ENCODE measurements at regions not wholly inside any gene's neighbourhood (a gene's known extent, or its start where the extent isn't known, plus 50 kb on each side); places are given as distances from the start of the nearest gene placed in this dataset.

DNA sequence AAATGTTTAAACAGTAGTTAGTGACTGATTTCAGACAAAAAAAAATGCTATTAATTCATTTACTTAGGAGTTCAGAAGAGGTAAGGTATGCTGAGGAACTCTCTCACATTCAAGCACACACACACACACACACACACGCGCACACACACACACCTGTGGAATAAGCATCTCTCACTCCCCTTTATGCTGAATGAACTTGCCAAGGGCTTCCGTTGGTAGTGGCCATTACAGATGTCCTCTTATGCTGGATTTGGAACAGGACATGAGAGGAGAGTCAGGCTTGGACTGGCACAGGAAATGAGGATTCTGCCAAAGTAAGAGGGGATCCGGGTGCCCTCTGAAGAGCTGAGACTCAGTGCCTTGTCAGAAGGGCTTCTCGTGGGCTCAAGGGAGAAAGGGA, 463.4 kb upstream of the MIR17HG start:
- TF ChIP-seq, protein P1, sequence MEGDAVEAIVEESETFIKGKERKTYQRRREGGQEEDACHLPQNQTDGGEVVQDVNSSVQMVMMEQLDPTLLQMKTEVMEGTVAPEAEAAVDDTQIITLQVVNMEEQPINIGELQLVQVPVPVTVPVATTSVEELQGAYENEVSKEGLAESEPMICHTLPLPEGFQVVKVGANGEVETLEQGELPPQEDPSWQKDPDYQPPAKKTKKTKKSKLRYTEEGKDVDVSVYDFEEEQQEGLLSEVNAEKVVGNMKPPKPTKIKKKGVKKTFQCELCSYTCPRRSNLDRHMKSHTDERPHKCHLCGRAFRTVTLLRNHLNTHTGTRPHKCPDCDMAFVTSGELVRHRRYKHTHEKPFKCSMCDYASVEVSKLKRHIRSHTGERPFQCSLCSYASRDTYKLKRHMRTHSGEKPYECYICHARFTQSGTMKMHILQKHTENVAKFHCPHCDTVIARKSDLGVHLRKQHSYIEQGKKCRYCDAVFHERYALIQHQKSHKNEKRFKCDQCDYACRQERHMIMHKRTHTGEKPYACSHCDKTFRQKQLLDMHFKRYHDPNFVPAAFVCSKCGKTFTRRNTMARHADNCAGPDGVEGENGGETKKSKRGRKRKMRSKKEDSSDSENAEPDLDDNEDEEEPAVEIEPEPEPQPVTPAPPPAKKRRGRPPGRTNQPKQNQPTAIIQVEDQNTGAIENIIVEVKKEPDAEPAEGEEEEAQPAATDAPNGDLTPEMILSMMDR (IDR thresholded peaks at IDR 0.05): no peak
- TF ChIP-seq POLR2AphosphoS5 (IDR thresholded peaks at IDR 0.05) (no peak), POLR2A (IDR thresholded peaks at IDR 0.05) (no peak)
